Hepatocyte (in vitro differentiated cells): ENCODE measurements at regions not wholly inside any gene's neighbourhood (a gene's known extent, or its start where the extent isn't known, plus 50 kb on each side); places are given as distances from the start of the nearest gene placed in this dataset.

Experiments used
- EZH2 ChIP-seq: fragments of 200-600 bp; sonication (generic); IDR thresholded peaks from 2 replicates; pipeline ENCODE4 v1.6.1; 2016; ENCODE audit warnings: antibody characterized with exemption, mild to moderate bottlenecking, borderline replicate concordance
- EZH2phosphoT487 ChIP-seq: fragments of 200-600 bp; sonication (generic); IDR thresholded peaks from one replicate; pipeline ENCODE4 v1.6.1; 2018; ENCODE audit warnings: antibody characterized with exemption, mild to moderate bottlenecking, low read depth, moderate library complexity; ENCODE audit not compliant: unreplicated experiment, severe bottlenecking
- TF ChIP-seq, protein P1 (sequence below): fragments of 200-600 bp; sonication (generic); IDR thresholded peaks from 2 replicates; pipeline ENCODE4 v1.5.1; 2016; ENCODE audit warnings: antibody characterized with exemption, mild to moderate bottlenecking; ENCODE audit not compliant: poor library complexity

DNA sequence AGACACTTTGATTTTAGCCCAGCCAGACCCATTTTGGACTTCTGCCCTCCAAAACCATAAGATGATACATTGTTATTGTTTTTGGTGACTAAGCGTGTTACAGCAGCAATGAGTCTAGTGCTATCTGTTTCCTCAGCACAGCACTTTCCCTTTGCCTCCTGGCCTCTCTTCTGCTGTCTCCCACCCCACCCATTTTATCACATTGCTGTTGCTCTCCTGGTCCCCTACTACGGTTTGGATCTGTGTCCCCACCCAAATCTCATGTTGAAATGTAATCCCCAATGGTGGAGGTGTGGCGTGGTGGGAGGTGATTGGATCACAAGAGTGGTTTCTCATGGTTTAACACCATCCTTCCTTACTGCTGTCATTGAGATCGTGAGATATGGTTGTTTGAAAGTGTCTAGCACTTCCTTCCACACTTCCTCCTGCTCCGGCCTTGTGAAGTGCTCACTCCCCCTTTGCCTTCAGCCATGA, 59.8 kb upstream of the CD82 start:
- TF ChIP-seq, protein P1, sequence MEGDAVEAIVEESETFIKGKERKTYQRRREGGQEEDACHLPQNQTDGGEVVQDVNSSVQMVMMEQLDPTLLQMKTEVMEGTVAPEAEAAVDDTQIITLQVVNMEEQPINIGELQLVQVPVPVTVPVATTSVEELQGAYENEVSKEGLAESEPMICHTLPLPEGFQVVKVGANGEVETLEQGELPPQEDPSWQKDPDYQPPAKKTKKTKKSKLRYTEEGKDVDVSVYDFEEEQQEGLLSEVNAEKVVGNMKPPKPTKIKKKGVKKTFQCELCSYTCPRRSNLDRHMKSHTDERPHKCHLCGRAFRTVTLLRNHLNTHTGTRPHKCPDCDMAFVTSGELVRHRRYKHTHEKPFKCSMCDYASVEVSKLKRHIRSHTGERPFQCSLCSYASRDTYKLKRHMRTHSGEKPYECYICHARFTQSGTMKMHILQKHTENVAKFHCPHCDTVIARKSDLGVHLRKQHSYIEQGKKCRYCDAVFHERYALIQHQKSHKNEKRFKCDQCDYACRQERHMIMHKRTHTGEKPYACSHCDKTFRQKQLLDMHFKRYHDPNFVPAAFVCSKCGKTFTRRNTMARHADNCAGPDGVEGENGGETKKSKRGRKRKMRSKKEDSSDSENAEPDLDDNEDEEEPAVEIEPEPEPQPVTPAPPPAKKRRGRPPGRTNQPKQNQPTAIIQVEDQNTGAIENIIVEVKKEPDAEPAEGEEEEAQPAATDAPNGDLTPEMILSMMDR = no peak
- TF ChIP-seq EZH2 = no peak
- TF ChIP-seq EZH2phosphoT487 = no peak
